Naive B cell (primary cell): ENCODE measurements at regions not wholly inside any gene's neighbourhood (a gene's known extent, or its start where the extent isn't known, plus 50 kb on each side); places are given as distances from the start of the nearest gene placed in this dataset.

Experiments
- ATAC-seq, 2 donors: fragments of 150-1000 bp; cut with Tn5 transposase; 2 replicates each; pipeline ENCODE4 v1.10.0; 2021; ENCODE audit warnings: low read depth in 2 of 2, mild to moderate bottlenecking in 2 of 2, moderate library complexity in 2 of 2
- DNase-seq: peaks from one replicate; pipeline ENCODE4 v3.0.0; 2022
- H3K27ac Mint-ChIP-seq, 6 donors: one replicate each; pipeline ENCODE4 v1.8.0; 2020 to 2022; ENCODE audit warnings: mild to moderate bottlenecking in 6 of 6, mixed read lengths in 6 of 6, moderate library complexity in 5 of 6, inconsistent platforms in 2 of 6
- H3K27me3 Mint-ChIP-seq, 3 donors: one replicate each; pipeline ENCODE4 v1.8.0; 2021 to 2022; ENCODE audit warnings: mixed read lengths in 3 of 3, mild to moderate bottlenecking in 1 of 3
- H3K36me3 Mint-ChIP-seq, 2 donors: one replicate each; pipeline ENCODE4 v1.8.0; 2020 to 2022; ENCODE audit warnings: mixed read lengths in 2 of 2, inconsistent platforms in 1 of 2, mild to moderate bottlenecking in 1 of 2
- H3K4me1 Mint-ChIP-seq, 3 donors: one replicate each; pipeline ENCODE4 v1.8.0; 2020 to 2022; ENCODE audit warnings: mixed read lengths in 3 of 3, inconsistent platforms in 1 of 3, mild to moderate bottlenecking in 1 of 3, moderate library complexity in 1 of 3
- H3K4me3 Mint-ChIP-seq, 8 donors: one replicate each; pipeline ENCODE4 v1.8.0; 2020 to 2022; ENCODE audit warnings: mild to moderate bottlenecking in 8 of 8, mixed read lengths in 8 of 8, moderate library complexity in 8 of 8, inconsistent platforms in 2 of 8
- H3K9me3 Mint-ChIP-seq, 7 donors: one replicate each; pipeline ENCODE4 v1.8.0; 2020 to 2022; ENCODE audit warnings: mixed read lengths in 7 of 7, mild to moderate bottlenecking in 5 of 7, inconsistent platforms in 2 of 7, moderate library complexity in 1 of 7

GRCh38 chr16:74160759-74161158 lies 135.9 kb upstream of the PSMD7 start:
- Mint-ChIP-seq H3K4me1 (no peaks in the 10 kb centered on the region), H3K9me3 (peaks cover 10 to 41% (median 15%) of the 10 kb centered on the region in 7 donors), H3K36me3 (peaks cover 0 to 4% of the 10 kb centered on the region in 2 donors), H3K4me3 (no peak overlapping the region), H3K27me3 (peaks cover 0 to 10% (median 3%) of the 10 kb centered on the region in 3 donors), H3K27ac (no peak overlapping the region)
- no peak for ATAC-seq
- DNase-seq, result no peak

GRCh38 chr16:74153773-74154172 lies 142.8 kb upstream of the PSMD7 start:
- peaks cover 3 to 26% (median 9%) of the 10 kb centered on the region in 7 donors for H3K9me3 Mint-ChIP-seq

GRCh38 chr16:74146643-74147042 lies 150.0 kb upstream of the PSMD7 start:
- DNase-seq (no peak), ATAC-seq (no peak)
- no peaks in the 10 kb centered on the region for H3K27me3 Mint-ChIP-seq
- H3K9me3 Mint-ChIP-seq, result peaks cover 1 to 14% (median 3%) of the 10 kb centered on the region in 7 donors
- no peaks in the 10 kb centered on the region for H3K4me1 Mint-ChIP-seq
- no peaks in the 10 kb centered on the region for H3K36me3 Mint-ChIP-seq
- H3K27ac Mint-ChIP-seq, result no peak overlapping the region
- peak overlapping the region in 1 of 8 donors; percentile 47 for H3K4me3 Mint-ChIP-seq

More at GRCh38 chr16:74153773-74154172, 142.8 kb upstream of the PSMD7 start:
- Mint-ChIP-seq H3K27me3 (peaks cover 0 to 15% (median 0%) of the 10 kb centered on the region in 3 donors), H3K27ac (no peak overlapping the region), H3K4me1 (no peaks in the 10 kb centered on the region), H3K4me3 (no peak overlapping the region), H3K36me3 (peaks cover 0 to 4% of the 10 kb centered on the region in 2 donors)
- ATAC-seq (no peak), DNase-seq (no peak)

GRCh38 chr16:74143171-74143570 lies 153.4 kb upstream of the PSMD7 start:
- ATAC-seq (no peak), DNase-seq (no peak)
- H3K36me3 Mint-ChIP-seq, result peaks cover 0 to 8% of the 10 kb centered on the region in 2 donors
- H3K9me3 Mint-ChIP-seq, result peaks cover 2 to 23% (median 13%) of the 10 kb centered on the region in 7 donors
- H3K4me3 Mint-ChIP-seq, result no peak overlapping the region
- no peak overlapping the region for H3K27ac Mint-ChIP-seq
- no peaks in the 10 kb centered on the region for H3K4me1 Mint-ChIP-seq
- H3K27me3 Mint-ChIP-seq, result no peaks in the 10 kb centered on the region

GRCh38 chr16:74141015-74141414 lies 155.6 kb upstream of the PSMD7 start:
- Mint-ChIP-seq H3K9me3 (peaks cover 2 to 23% (median 12%) of the 10 kb centered on the region in 7 donors), H3K27ac (no peak overlapping the region), H3K36me3 (peaks cover 0 to 8% of the 10 kb centered on the region in 2 donors), H3K4me1 (no peaks in the 10 kb centered on the region), H3K4me3 (no peak overlapping the region), H3K27me3 (no peaks in the 10 kb centered on the region)
- ATAC-seq, result no peak
- DNase-seq, result no peak

GRCh38 chr16:74140557-74140956 lies 156.1 kb upstream of the PSMD7 start:
- Mint-ChIP-seq H3K36me3 (peaks cover 0 to 8% of the 10 kb centered on the region in 2 donors), H3K4me1 (no peaks in the 10 kb centered on the region), H3K27me3 (no peaks in the 10 kb centered on the region), H3K27ac (no peak overlapping the region), H3K4me3 (no peak overlapping the region), H3K9me3 (peaks cover 2 to 23% (median 12%) of the 10 kb centered on the region in 7 donors)
- ATAC-seq, result no peak
- no peak for DNase-seq

DNA sequence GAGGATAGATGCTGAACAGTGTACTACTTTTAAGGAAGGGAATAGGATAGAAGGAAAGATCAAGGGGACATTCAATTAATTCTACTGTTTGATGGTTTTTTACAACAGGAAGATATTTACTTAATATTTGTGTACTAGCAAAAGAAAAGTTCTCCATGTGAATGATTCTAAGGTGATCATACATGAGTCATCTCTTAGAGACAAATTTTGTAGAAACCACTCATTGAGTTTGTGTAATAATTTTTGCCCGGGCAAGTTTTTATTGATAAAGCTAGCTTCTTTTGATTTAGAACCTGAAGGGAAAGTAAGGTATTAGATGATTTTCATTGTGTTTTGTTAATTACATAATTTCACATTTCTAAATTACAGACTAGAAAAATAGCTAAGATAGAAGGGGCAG lies 172.8 kb upstream of the PSMD7 start:
- DNase-seq, result no peak
- Mint-ChIP-seq H3K4me3 (no peak overlapping the region), H3K36me3 (peaks cover 0 to 8% of the 10 kb centered on the region in 2 donors), H3K27ac (no peak overlapping the region), H3K9me3 (peaks cover 4 to 32% (median 11%) of the 10 kb centered on the region in 7 donors), H3K27me3 (peaks cover 0 to 10% (median 0%) of the 10 kb centered on the region in 3 donors), H3K4me1 (no peaks in the 10 kb centered on the region)
- ATAC-seq, result no peak

- DNase-seq (no peak), ATAC-seq (no peak)
- H3K9me3 Mint-ChIP-seq, result peaks cover 4 to 30% (median 11%) of the 10 kb centered on the region in 7 donors
- no peak overlapping the region for H3K27ac Mint-ChIP-seq
- no peaks in the 10 kb centered on the region for H3K4me1 Mint-ChIP-seq
- H3K27me3 Mint-ChIP-seq, result peaks cover 0 to 16% (median 4%) of the 10 kb centered on the region in 3 donors
- no peak overlapping the region for H3K4me3 Mint-ChIP-seq
- H3K36me3 Mint-ChIP-seq, result peaks cover 0 to 8% of the 10 kb centered on the region in 2 donors
Measured at GRCh38 chr16:74123195-74123594, 173.4 kb upstream of the PSMD7 start.

DNA sequence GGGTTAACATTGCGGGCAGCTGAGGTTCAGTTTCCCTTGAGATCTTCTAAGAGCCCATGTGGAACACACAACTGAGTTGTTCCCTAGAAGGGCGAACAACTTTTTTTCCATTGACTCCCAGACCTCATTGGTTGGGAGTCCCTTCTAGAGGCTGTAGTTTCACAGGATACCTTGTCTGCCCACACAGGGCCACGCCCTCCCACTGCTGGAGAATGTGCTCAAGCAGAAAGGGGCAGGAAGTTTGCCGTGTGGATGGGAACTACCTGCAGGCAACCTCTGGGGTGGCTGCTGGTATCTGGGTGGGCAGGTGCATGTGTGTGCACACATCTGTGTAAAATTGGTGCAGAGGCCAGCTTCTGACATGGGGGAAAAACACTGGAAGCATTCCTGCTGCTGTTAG lies 178.8 kb upstream of the PSMD7 start:
- DNase-seq (no peak), ATAC-seq (no peak)
- Mint-ChIP-seq H3K4me1 (no peaks in the 10 kb centered on the region), H3K9me3 (peaks cover 0 to 4% (median 0%) of the 10 kb centered on the region in 7 donors), H3K27me3 (peaks cover 0 to 48% (median 9%) of the 10 kb centered on the region in 3 donors), H3K4me3 (no peak overlapping the region), H3K27ac (no peak overlapping the region), H3K36me3 (no peaks in the 10 kb centered on the region)

DNA sequence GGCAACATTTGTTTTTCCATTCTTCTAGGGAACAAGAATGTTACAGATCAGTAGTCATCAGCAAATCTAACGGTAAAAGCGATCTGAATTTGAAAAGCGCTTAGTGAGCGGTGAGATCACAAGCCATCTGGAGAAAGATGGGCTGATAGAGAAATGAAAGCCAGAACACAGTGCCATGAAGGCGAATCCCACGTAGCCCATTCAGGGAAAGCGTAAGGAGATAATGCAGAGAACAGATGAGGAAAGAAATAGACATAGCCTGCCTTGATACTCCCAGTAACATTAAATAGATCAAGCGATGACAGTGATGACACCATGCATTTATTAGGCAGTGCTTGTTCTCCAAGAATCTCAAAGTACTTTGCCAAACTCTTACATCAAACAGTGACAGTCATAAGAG lies 183.1 kb upstream of the PSMD7 start:
- H3K4me3 Mint-ChIP-seq, result no peak overlapping the region
- peaks cover 0 to 4% (median 0%) of the 10 kb centered on the region in 7 donors for H3K9me3 Mint-ChIP-seq
- H3K27ac Mint-ChIP-seq, result no peak overlapping the region
- H3K27me3 Mint-ChIP-seq, result peaks cover 0 to 44% (median 13%) of the 10 kb centered on the region in 3 donors
- no peak for DNase-seq
- H3K36me3 Mint-ChIP-seq, result no peaks in the 10 kb centered on the region
- ATAC-seq, result no peak
- H3K4me1 Mint-ChIP-seq, result no peaks in the 10 kb centered on the region

DNA sequence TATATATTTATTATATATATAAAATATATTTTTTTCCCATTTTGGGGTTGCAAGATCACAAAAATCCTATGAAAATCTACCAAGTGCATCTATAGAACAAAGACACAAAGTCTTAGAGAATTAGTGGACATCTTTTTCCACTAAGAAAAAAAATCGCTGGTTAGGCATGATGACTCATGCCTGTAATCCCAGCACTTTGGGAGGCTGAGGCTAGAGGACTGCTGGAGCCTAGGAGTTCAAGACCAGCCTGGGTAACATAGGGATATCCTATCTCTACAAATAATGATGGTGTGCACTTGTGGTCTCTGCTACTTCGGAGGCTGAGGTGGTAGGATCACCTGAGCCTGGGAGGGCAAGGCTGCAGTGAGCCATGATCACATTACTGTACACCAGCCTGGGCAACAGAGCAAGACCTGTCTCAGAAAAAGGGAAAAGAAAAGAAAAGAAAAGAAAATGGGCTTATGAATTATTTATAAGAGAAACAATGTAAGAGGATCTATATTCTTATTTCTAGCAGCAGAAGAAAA lies 185.1 kb upstream of the PSMD7 start:
- H3K4me1 Mint-ChIP-seq, result peaks cover 5 to 9% (median 8%) of the 10 kb centered on the region in 3 donors
- H3K9me3 Mint-ChIP-seq, result no peaks in the 10 kb centered on the region
- DNase-seq (no peak), ATAC-seq (no peak)
- H3K4me3 Mint-ChIP-seq, result no peak overlapping the region
- H3K27ac Mint-ChIP-seq, result no peak overlapping the region
- H3K36me3 Mint-ChIP-seq, result no peaks in the 10 kb centered on the region
- H3K27me3 Mint-ChIP-seq, result peaks cover 0 to 26% (median 5%) of the 10 kb centered on the region in 3 donors

DNA sequence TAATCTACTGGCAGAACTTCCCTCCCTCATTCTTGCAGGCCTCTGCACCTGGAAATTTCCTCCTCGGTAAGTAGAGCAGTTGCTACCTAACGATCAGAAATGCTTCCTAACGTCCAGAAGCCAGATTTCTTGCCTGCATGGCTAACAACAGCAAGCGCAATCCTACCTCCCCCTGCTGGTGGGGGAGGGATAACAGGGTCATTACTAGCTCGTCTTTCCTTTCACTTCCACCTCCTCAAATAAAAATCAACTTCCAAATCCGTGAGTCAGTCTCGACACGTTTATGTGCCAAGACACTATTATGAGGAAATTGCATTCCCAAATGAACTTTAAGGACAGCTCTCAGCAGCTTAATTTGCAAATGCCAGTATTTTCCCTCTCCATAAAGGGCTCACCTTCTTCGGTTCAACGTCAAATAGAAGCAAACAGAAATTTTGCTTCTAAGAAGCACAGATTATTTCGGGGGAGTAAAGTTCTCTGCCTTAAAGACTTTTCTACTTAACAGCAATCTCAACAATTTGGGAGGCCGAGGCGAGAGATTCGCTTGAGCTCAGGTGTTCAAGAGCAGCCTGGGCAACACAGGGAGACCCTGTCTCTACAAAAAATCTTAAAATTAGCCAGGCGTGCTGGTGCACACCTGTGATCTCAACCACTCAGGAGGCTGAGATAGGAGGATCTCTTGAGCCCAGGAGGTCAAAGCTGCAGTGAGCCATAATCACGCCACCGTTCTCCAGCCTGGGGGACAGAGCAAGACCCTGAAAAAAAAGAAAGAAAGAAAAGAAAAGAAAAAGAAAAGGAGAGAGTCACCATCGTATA lies 188.6 kb upstream of the PSMD7 start:
- peaks cover 0 to 2% (median 0%) of the 10 kb centered on the region in 7 donors for H3K9me3 Mint-ChIP-seq
- H3K27me3 Mint-ChIP-seq, result peaks cover 0 to 8% (median 5%) of the 10 kb centered on the region in 3 donors
- no peaks in the 10 kb centered on the region for H3K36me3 Mint-ChIP-seq
- peak overlapping the region in 4 of 8 donors; percentile 5 to 48 (median 12) for H3K4me3 Mint-ChIP-seq
- peaks cover 5 to 9% (median 8%) of the 10 kb centered on the region in 3 donors for H3K4me1 Mint-ChIP-seq
- ATAC-seq (no peak), DNase-seq (no peak)
- H3K27ac Mint-ChIP-seq, result peak overlapping the region in 2 of 6 donors; percentile 24 to 80

- peaks cover 5 to 9% (median 8%) of the 10 kb centered on the region in 3 donors for H3K4me1 Mint-ChIP-seq
- H3K9me3 Mint-ChIP-seq, result peaks cover 0 to 2% (median 0%) of the 10 kb centered on the region in 7 donors
- H3K27ac Mint-ChIP-seq, result no peak overlapping the region
- no peaks in the 10 kb centered on the region for H3K27me3 Mint-ChIP-seq
- no peaks in the 10 kb centered on the region for H3K36me3 Mint-ChIP-seq
- H3K4me3 Mint-ChIP-seq, result peak overlapping the region in 1 of 8 donors; percentile 78
- ATAC-seq (no peak), DNase-seq (no peak)
Measured at GRCh38 chr16:74104022-74104421, 192.6 kb upstream of the PSMD7 start.
